Esophagus muscularis mucosa (tissue), 4 donors: ENCODE measurements at regions not wholly inside any gene's neighbourhood (a gene's known extent, or its start where the extent isn't known, plus 50 kb on each side); places are given as distances from the start of the nearest gene placed in this dataset.
"Not testable (repeated sequence)": the region's sequence is repeated elsewhere in the genome, so short reads cannot be mapped to it uniquely, and the experiment has no call there.

Experiments
- DNase-seq: peaks from one replicate; pipeline ENCODE4 v3.0.0-alpha.2; 2017; ENCODE audit errors: extremely low spot score
- H3K27ac ChIP-seq, 4 donors: fragments of 200-600 bp; sonication (generic); replicated peaks in 1 of 4; 1 replicate in 3 of 4; 2 replicates in 1 of 4; pipeline ENCODE4 v1.5.1; 2016 to 2019; ENCODE audit warnings: mild to moderate bottlenecking in 1 of 4
- H3K27me3 ChIP-seq, 4 donors: fragments of 200-600 bp; sonication (generic); one replicate each; pipeline versions ENCODE4 v1.5.1 to v1.6.0; 2016 to 2019
- H3K36me3 ChIP-seq, 4 donors: fragments of 200-600 bp; sonication (generic); one replicate each; pipeline ENCODE4 v1.5.1; 2016 to 2019
- H3K4me1 ChIP-seq, 4 donors: fragments of 200-600 bp; sonication (generic); one replicate each; pipeline ENCODE4 v1.5.1; 2016 to 2019
- H3K4me3 ChIP-seq, 4 donors: fragments of 200-600 bp; sonication (generic); 1 replicate in 2 of 4; 2 replicates in 2 of 4; pipeline ENCODE4 v1.5.1; 2016 to 2019; ENCODE audit warnings: mild to moderate bottlenecking in 4 of 4, moderate library complexity in 1 of 4
- H3K9me3 ChIP-seq, 4 donors: fragments of 200-600 bp; sonication (generic); 1 replicate in 3 of 4; 2 replicates in 1 of 4; pipeline ENCODE4 v1.5.1; 2016 to 2019
- EP300 ChIP-seq: sonication (generic); formaldehyde crosslinking; IDR thresholded peaks from one replicate; pipeline ENCODE4 v1.6.1; 2017; ENCODE audit warnings: antibody characterized with exemption
- POLR2A ChIP-seq: fragments of 450-650 bp; IDR thresholded peaks from one replicate; pipeline ENCODE4 v1.6.1; 2017; ENCODE audit warnings: antibody characterized with exemption, moderate library complexity, mild to moderate bottlenecking, low read depth
- POLR2AphosphoS5 ChIP-seq, 2 donors: sonication (generic); formaldehyde crosslinking; IDR thresholded peaks; one replicate each; pipeline ENCODE4 v1.6.1; 2017; ENCODE audit warnings: antibody characterized with exemption in 2 of 2
- WGBS: methylation state at CpG from one replicate; pipeline ENCODE4 v1.1.5; 2018; 5-methylcytosine and 5-hydroxymethylcytosine counted together
- intact Hi-C: fragments of 100-400 bp; cut with DNase I; formaldehyde crosslinking; loops from one replicate; pipeline ENCODE4 v1.15.1; 2023
- TF ChIP-seq, protein P1 (sequence below), 3 experiments: fragments of 200-600 bp in 2 of 3; fragments of 450-650 bp in 1 of 3; sonication (generic) in 2 of 3; IDR thresholded peaks; one replicate each; pipeline ENCODE4 v1.5.1; 2017 to 2019; ENCODE audit warnings: antibody characterized with exemption in 3 of 3, mild to moderate bottlenecking in 2 of 3, moderate library complexity in 1 of 3

DNA sequence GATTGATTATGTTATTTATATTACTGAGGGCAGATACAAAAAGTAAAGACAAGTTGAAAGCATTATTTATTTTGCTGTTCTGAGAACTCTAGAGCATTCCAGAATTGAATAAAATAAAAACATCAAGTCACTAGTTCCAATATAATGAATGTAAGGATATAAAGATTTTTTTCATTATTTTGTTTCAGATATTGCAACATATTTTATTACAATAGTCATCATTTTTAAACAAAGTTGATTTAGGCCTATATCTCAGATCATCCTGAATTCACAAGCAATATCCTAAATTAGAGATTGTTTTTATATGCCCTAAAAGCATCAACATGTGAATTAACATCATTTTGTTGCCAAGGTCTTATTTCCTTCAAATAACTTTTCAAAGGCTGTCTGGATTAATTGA is 535.6 kb upstream of the KCND2 start:
- H3K36me3 ChIP-seq: no peaks in the 10 kb centered on the region
- no peak overlapping the region for H3K27ac ChIP-seq
- no peak for TF ChIP-seq POLR2AphosphoS5 (IDR thresholded peaks at IDR 0.05)
- intact Hi-C loops: no loop called here
- no peaks in the 10 kb centered on the region for H3K27me3 ChIP-seq
- DNase-seq: no peak
- no peak overlapping the region for H3K4me3 ChIP-seq
- no peaks in the 10 kb centered on the region for H3K4me1 ChIP-seq
- H3K9me3 ChIP-seq: no peaks in the 10 kb centered on the region

GRCh38 chr7:119745280-119745679 is 527.7 kb upstream of the KCND2 start:
- not testable (repeated sequence) for H3K4me3 ChIP-seq, H3K9me3 ChIP-seq
- 78% methylated on average over 1 of the region's 1 CpG for WGBS

GRCh38 chr7:119748251-119748860 is 524.6 kb upstream of the KCND2 start:
- 35% methylated on average over 1 of the region's 1 CpG for WGBS
- DNase-seq: no peak
- Histone ChIP-seq H3K27ac (no peak overlapping the region), H3K4me3 (no peak overlapping the region), H3K36me3 (no peaks in the 10 kb centered on the region), H3K27me3 (no peaks in the 10 kb centered on the region), H3K4me1 (no peaks in the 10 kb centered on the region), H3K9me3 (no peaks in the 10 kb centered on the region)
- TF ChIP-seq EP300 (no peak), POLR2AphosphoS5 (IDR thresholded peaks at IDR 0.05) (no peak), POLR2A (no peak)
- TF ChIP-seq, protein P1, sequence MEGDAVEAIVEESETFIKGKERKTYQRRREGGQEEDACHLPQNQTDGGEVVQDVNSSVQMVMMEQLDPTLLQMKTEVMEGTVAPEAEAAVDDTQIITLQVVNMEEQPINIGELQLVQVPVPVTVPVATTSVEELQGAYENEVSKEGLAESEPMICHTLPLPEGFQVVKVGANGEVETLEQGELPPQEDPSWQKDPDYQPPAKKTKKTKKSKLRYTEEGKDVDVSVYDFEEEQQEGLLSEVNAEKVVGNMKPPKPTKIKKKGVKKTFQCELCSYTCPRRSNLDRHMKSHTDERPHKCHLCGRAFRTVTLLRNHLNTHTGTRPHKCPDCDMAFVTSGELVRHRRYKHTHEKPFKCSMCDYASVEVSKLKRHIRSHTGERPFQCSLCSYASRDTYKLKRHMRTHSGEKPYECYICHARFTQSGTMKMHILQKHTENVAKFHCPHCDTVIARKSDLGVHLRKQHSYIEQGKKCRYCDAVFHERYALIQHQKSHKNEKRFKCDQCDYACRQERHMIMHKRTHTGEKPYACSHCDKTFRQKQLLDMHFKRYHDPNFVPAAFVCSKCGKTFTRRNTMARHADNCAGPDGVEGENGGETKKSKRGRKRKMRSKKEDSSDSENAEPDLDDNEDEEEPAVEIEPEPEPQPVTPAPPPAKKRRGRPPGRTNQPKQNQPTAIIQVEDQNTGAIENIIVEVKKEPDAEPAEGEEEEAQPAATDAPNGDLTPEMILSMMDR (IDR thresholded peaks at IDR 0.05): no peak
- intact Hi-C loops: no loop called here

More at GRCh38 chr7:119745280-119745679, 527.7 kb upstream of the KCND2 start:
- H3K27me3 ChIP-seq, H3K36me3 ChIP-seq, intact Hi-C loops, DNase-seq, H3K27ac ChIP-seq, H3K4me1 ChIP-seq: not testable (repeated sequence)

- Histone ChIP-seq H3K27me3 (no peaks in the 10 kb centered on the region), H3K36me3 (no peaks in the 10 kb centered on the region), H3K9me3 (no peaks in the 10 kb centered on the region), H3K4me1 (no peaks in the 10 kb centered on the region), H3K4me3 (no peak overlapping the region), H3K27ac (no peak overlapping the region)
- 20% methylated on average over 2 of the region's 2 CpGs for WGBS
- TF ChIP-seq, protein P1 (IDR thresholded peaks at IDR 0.05): no peak
- TF ChIP-seq POLR2AphosphoS5 (IDR thresholded peaks at IDR 0.05): no peak
- no peak for TF ChIP-seq EP300
- no peak for TF ChIP-seq POLR2A
- DNase-seq: no peak
- intact Hi-C loops: no loop called here
These were observed 524.0 kb upstream of the KCND2 start for GRCh38 chr7:119748991-119749390.

GRCh38 chr7:119756687-119757086 is 516.3 kb upstream of the KCND2 start:
- DNase-seq: no peak
- Histone ChIP-seq H3K4me3 (no peak overlapping the region), H3K27me3 (no peaks in the 10 kb centered on the region), H3K27ac (no peak overlapping the region), H3K9me3 (no peaks in the 10 kb centered on the region), H3K36me3 (no peaks in the 10 kb centered on the region), H3K4me1 (no peaks in the 10 kb centered on the region)
- intact Hi-C loops: no loop called here
- TF ChIP-seq EP300: no peak
- TF ChIP-seq, protein P1 (IDR thresholded peaks at IDR 0.05): no peak
- TF ChIP-seq POLR2AphosphoS5 (IDR thresholded peaks at IDR 0.05): no peak
- no peak for TF ChIP-seq POLR2A

GRCh38 chr7:119758254-119758653 is 514.7 kb upstream of the KCND2 start:
- no peak overlapping the region for H3K4me3 ChIP-seq
- TF ChIP-seq POLR2AphosphoS5 (IDR thresholded peaks at IDR 0.05) (no peak), POLR2A (no peak), EP300 (no peak)
- TF ChIP-seq, protein P1 (IDR thresholded peaks at IDR 0.05): no peak
- no peak for DNase-seq
- no peaks in the 10 kb centered on the region for H3K27me3 ChIP-seq
- H3K9me3 ChIP-seq: no peaks in the 10 kb centered on the region
- intact Hi-C loops: no loop called here
- no peak overlapping the region for H3K27ac ChIP-seq
- no peaks in the 10 kb centered on the region for H3K36me3 ChIP-seq
- H3K4me1 ChIP-seq: no peaks in the 10 kb centered on the region
